ENCODE measurements at regions not wholly inside any gene's neighbourhood (a gene's known extent, or its start where the extent isn't known, plus 50 kb on each side); places are given as distances from the start of the nearest gene placed in this dataset.

GRCh38 chr13:40465015-40465390, 201.4 kb downstream of the FOXO1 start:
- DNase-seq (ENCODE audit: insufficient read length, low spot score) (no peak), FAIRE-seq (no peak)
- no peak for TF ChIP-seq CTCF (IDR thresholded peaks at IDR 0.05; ENCODE audit: insufficient read depth, missing control alignments)

- TF ChIP-seq CTCF (IDR thresholded peaks at IDR 0.05; ENCODE audit: insufficient read depth, missing control alignments), result no peak
- FAIRE-seq (no peak), DNase-seq (ENCODE audit: insufficient read length, low spot score) (no peak)
Measured at GRCh38 chr13:40466272-40466671, 200.2 kb downstream of the FOXO1 start.

GRCh38 chr13:40468227-40468838, 198.1 kb downstream of the FOXO1 start:
- FAIRE-seq, result no peak
- TF ChIP-seq CTCF (IDR thresholded peaks at IDR 0.05; ENCODE audit: insufficient read depth, missing control alignments), result no peak

GRCh38 chr13:40469581-40470310, 196.7 kb downstream of the FOXO1 start:
- DNase-seq (ENCODE audit: insufficient read length, low spot score) (no peak), FAIRE-seq (no peak)
- TF ChIP-seq CTCF (IDR thresholded peaks at IDR 0.05; ENCODE audit: insufficient read depth, missing control alignments), result no peak

More at GRCh38 chr13:40468227-40468838, 198.1 kb downstream of the FOXO1 start:
- no peak for DNase-seq (ENCODE audit: insufficient read length, low spot score)

- TF ChIP-seq CTCF (IDR thresholded peaks at IDR 0.05; ENCODE audit: insufficient read depth, missing control alignments), result no peak
- FAIRE-seq, result no peak
- no peak for DNase-seq (ENCODE audit: insufficient read length, low spot score)
Measured at GRCh38 chr13:40470660-40471059, 195.8 kb downstream of the FOXO1 start.

- DNase-seq (ENCODE audit: insufficient read length, low spot score) (no peak), FAIRE-seq (no peak)
- TF ChIP-seq CTCF (IDR thresholded peaks at IDR 0.05; ENCODE audit: insufficient read depth, missing control alignments), result no peak
Measured at GRCh38 chr13:40471076-40471475, 195.4 kb downstream of the FOXO1 start.

- FAIRE-seq (no peak), DNase-seq (ENCODE audit: insufficient read length, low spot score) (no peak)
- TF ChIP-seq CTCF (IDR thresholded peaks at IDR 0.05; ENCODE audit: insufficient read depth, missing control alignments), result no peak
Measured at GRCh38 chr13:40471911-40472310, 194.5 kb downstream of the FOXO1 start.

Measured in D721Med (cell line).